Gastroesophageal sphincter (tissue), 4 donors: ENCODE measurements at regions not wholly inside any gene's neighbourhood (a gene's known extent, or its start where the extent isn't known, plus 50 kb on each side); places are given as distances from the start of the nearest gene placed in this dataset.

ENCODE experiments used
- ATAC-seq: fragments of 150-250 bp; one replicate; pipeline ENCODE4 v1.9.1; 2016; ENCODE audit warnings: mild to moderate bottlenecking, moderate library complexity
- H3K27ac ChIP-seq, 4 donors: fragments of 200-600 bp; sonication (generic) in 3 of 4; 1 replicate in 3 of 4; 2 replicates in 1 of 4; pipeline ENCODE4 v1.5.1; 2016 to 2019
- H3K27me3 ChIP-seq: fragments of 200-600 bp; sonication (generic); one replicate; pipeline ENCODE4 v1.5.1; 2019
- H3K36me3 ChIP-seq, 2 donors: fragments of 200-600 bp; sonication (generic); one replicate each; pipeline ENCODE4 v1.5.1; 2019; ENCODE audit warnings: control low read depth in 1 of 2
- H3K4me1 ChIP-seq, 3 donors: fragments of 200-600 bp; sonication (generic); 1 replicate in 2 of 3; 2 replicates in 1 of 3; pipeline ENCODE4 v1.5.1; 2016 to 2019; ENCODE audit warnings: control low read depth in 2 of 3
- H3K4me3 ChIP-seq, 2 donors: fragments of 200-600 bp; sonication (generic); one replicate each; pipeline ENCODE4 v1.5.1; 2019; ENCODE audit warnings: mild to moderate bottlenecking in 1 of 2, moderate library complexity in 1 of 2
- H3K9me3 ChIP-seq, 3 donors: fragments of 200-600 bp; sonication (generic); one replicate each; pipeline ENCODE4 v1.5.1; 2017 to 2019; ENCODE audit warnings: control low read depth in 2 of 3
- EP300 ChIP-seq: sonication (generic); formaldehyde crosslinking; IDR thresholded peaks from one replicate; pipeline ENCODE4 v1.6.1; 2017; ENCODE audit warnings: antibody characterized with exemption, mild to moderate bottlenecking
- POLR2A ChIP-seq, 2 donors: fragments of 450-650 bp; IDR thresholded peaks; one replicate each; pipeline ENCODE4 v1.6.1; 2017; ENCODE audit warnings: antibody characterized with exemption in 2 of 2, mild to moderate bottlenecking in 2 of 2, moderate library complexity in 1 of 2
- POLR2AphosphoS5 ChIP-seq: sonication (generic); formaldehyde crosslinking; IDR thresholded peaks from one replicate; pipeline ENCODE4 v1.6.1; 2017; ENCODE audit warnings: antibody characterized with exemption
- WGBS, 2 donors: methylation state at CpG; one replicate each; pipeline ENCODE4 v1.1.5; 2018; ENCODE audit warnings: low coverage in 1 of 2; 5-methylcytosine and 5-hydroxymethylcytosine counted together
- TF ChIP-seq, protein P1 (sequence below), 4 experiments: fragments of 200-600 bp in 2 of 4; fragments of 450-650 bp in 2 of 4; sonication (generic) in 1 of 4; IDR thresholded peaks; one replicate each; pipeline ENCODE4 v1.5.1; 2017 to 2019; ENCODE audit warnings: antibody characterized with exemption in 4 of 4, mild to moderate bottlenecking in 2 of 4, moderate library complexity in 2 of 4

DNA sequence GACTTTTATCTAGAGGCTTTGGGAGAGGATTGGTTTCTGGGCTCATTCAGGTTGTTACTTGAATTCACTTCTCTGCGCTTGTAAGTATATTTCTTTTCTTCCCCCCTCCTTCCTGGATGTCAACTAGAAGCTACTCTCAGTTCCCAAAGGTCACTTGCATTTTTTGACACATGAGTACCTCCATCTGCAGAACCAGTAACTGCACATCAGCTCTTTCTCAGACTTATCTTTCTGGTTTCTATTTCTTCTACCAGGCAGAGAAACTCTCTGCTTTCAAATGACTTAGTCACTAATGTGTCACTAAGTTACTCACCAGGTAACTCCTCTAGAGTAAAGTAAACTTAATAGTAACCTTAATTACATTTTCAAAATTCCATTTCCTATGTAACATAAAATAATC is 773.0 kb upstream of the LUZP2 start:
- H3K4me1 ChIP-seq: no peaks in the 10 kb centered on the region
- TF ChIP-seq POLR2A (IDR thresholded peaks at IDR 0.05): no peak
- no peak for TF ChIP-seq POLR2AphosphoS5
- TF ChIP-seq, protein P1, sequence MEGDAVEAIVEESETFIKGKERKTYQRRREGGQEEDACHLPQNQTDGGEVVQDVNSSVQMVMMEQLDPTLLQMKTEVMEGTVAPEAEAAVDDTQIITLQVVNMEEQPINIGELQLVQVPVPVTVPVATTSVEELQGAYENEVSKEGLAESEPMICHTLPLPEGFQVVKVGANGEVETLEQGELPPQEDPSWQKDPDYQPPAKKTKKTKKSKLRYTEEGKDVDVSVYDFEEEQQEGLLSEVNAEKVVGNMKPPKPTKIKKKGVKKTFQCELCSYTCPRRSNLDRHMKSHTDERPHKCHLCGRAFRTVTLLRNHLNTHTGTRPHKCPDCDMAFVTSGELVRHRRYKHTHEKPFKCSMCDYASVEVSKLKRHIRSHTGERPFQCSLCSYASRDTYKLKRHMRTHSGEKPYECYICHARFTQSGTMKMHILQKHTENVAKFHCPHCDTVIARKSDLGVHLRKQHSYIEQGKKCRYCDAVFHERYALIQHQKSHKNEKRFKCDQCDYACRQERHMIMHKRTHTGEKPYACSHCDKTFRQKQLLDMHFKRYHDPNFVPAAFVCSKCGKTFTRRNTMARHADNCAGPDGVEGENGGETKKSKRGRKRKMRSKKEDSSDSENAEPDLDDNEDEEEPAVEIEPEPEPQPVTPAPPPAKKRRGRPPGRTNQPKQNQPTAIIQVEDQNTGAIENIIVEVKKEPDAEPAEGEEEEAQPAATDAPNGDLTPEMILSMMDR (IDR thresholded peaks at IDR 0.05): no peak
- TF ChIP-seq EP300: no peak
- ATAC-seq: no peak
- H3K9me3 ChIP-seq: no peaks in the 10 kb centered on the region
- no peak overlapping the region for H3K27ac ChIP-seq
- H3K36me3 ChIP-seq: no peaks in the 10 kb centered on the region
- no peaks in the 10 kb centered on the region for H3K27me3 ChIP-seq
- H3K4me3 ChIP-seq: no peak overlapping the region
- WGBS, 2 donors: 73 to 100% methylated on average over 1 of the region's 1 CpG

DNA sequence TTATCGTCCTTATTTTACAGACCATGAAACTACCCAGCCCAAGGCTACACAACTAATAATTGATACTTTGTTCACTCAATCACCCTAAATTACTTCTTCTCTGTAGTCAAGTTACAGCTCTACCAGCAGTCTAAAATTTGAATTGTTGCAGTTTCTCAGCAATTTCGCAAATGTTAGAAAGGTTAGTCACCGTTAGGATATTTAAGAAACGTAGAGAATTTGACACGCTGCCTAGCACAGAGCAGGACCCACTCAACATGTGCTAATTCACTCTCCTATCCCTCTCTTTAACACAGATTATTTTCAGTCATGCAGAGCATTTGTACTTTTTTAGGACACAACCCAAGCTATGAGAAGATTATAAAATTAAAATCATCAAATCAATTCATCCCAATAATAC is 771.1 kb upstream of the LUZP2 start:
- H3K27me3 ChIP-seq: no peaks in the 10 kb centered on the region
- no peaks in the 10 kb centered on the region for H3K36me3 ChIP-seq
- H3K27ac ChIP-seq: no peak overlapping the region
- no peak overlapping the region for H3K4me3 ChIP-seq
- WGBS, 2 donors: 87 to 89% methylated on average over 5 of the region's 5 CpGs
- no peak for TF ChIP-seq EP300
- TF ChIP-seq POLR2AphosphoS5: no peak
- TF ChIP-seq, protein P1 (IDR thresholded peaks at IDR 0.05): no peak
- no peak for TF ChIP-seq POLR2A (IDR thresholded peaks at IDR 0.05)
- ATAC-seq: no peak
- H3K9me3 ChIP-seq: no peaks in the 10 kb centered on the region
- H3K4me1 ChIP-seq: no peaks in the 10 kb centered on the region

DNA sequence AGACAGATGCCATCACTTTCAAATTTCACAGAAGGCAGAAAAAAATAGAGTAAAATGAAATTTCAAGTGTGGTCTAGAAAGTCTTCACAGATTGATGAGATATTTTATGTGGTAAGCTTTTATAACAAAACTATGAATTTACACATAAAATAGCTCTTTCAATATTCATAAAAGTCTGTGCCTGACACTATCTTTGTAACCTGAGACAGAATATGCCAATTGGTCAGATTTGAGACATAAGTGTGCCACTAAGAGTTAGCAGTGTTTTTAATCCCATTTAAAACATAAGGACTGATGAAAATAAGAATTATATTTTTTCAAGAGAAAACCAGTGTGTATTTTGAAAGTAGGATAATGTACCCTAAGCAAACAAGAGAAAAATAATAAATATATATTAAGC is 769.5 kb upstream of the LUZP2 start:
- Histone ChIP-seq H3K27me3 (no peaks in the 10 kb centered on the region), H3K4me1 (no peaks in the 10 kb centered on the region), H3K4me3 (no peak overlapping the region), H3K9me3 (no peaks in the 10 kb centered on the region), H3K36me3 (no peaks in the 10 kb centered on the region), H3K27ac (no peak overlapping the region)
- no peak for ATAC-seq
- no peak for TF ChIP-seq POLR2A (IDR thresholded peaks at IDR 0.05)
- TF ChIP-seq, protein P1 (IDR thresholded peaks at IDR 0.05): no peak
- no peak for TF ChIP-seq POLR2AphosphoS5
- TF ChIP-seq EP300: no peak

DNA sequence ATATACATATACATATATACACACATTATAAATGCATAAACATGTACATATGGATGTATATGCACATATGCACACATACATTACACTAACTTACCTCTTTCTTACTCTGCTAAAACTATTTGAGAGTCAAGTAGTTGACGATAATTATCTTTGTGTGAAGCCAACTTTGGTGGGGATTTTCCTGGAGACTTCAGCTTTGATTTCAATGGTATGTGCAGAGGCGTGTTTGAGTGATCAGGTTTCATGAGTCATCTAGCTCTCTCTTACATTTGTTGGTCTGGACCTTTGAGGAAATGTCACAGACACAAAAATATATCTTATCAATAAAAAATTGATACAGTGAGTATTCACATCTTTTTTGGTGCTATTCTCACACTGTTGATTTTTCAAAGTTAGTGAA is 769.1 kb upstream of the LUZP2 start:
- 83 to 95% methylated on average over 2 of the region's 2 CpGs for WGBS, 2 donors

DNA sequence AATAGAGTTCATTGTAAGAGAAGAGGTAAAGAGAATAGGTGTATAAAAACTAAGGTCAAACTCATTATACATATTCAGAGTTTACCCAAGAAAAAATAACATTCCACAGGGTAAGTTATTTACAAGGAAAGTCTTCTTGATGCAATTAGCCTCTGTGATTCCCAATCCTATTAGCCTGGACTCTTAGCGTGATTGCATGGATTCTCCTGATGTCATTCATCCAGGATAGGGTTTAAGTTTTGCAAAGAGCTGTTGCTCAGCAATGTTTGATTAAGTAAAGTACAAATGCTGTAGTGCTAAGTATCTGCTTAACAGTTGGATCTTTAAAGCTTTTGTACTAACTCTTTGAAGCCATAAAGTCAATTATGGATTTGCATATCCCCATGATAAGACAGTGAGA is 767.8 kb upstream of the LUZP2 start:
- TF ChIP-seq, protein P1 (IDR thresholded peaks at IDR 0.05): no peak
- TF ChIP-seq EP300 (no peak), POLR2A (IDR thresholded peaks at IDR 0.05) (no peak)
- 82 to 100% methylated on average over 1 of the region's 1 CpG for WGBS, 2 donors
- H3K27ac ChIP-seq: no peak overlapping the region
- no peaks in the 10 kb centered on the region for H3K4me1 ChIP-seq
- no peaks in the 10 kb centered on the region for H3K36me3 ChIP-seq
- H3K27me3 ChIP-seq: no peaks in the 10 kb centered on the region
- ATAC-seq: no peak
- H3K9me3 ChIP-seq: no peaks in the 10 kb centered on the region
- H3K4me3 ChIP-seq: no peak overlapping the region

More for the DNA sequence above, 769.1 kb upstream of the LUZP2 start:
- Histone ChIP-seq H3K4me1 (no peaks in the 10 kb centered on the region), H3K27ac (no peak overlapping the region), H3K4me3 (no peak overlapping the region), H3K9me3 (no peaks in the 10 kb centered on the region), H3K36me3 (no peaks in the 10 kb centered on the region), H3K27me3 (no peaks in the 10 kb centered on the region)
- TF ChIP-seq, protein P1 (IDR thresholded peaks at IDR 0.05): no peak
- TF ChIP-seq EP300 (no peak), POLR2A (IDR thresholded peaks at IDR 0.05) (no peak), POLR2AphosphoS5 (no peak)
- no peak for ATAC-seq
